ENCODE measurements at regions not wholly inside any gene's neighbourhood (a gene's known extent, or its start where the extent isn't known, plus 50 kb on each side); places are given as distances from the start of the nearest gene placed in this dataset.

- DNase-seq (ENCODE audit: low spot score in 2 of 2) (no peak), FAIRE-seq (no peak)
These were observed 652.4 kb downstream of the PLPP3 start for GRCh38 chr1:55926906-55927471.

DNA sequence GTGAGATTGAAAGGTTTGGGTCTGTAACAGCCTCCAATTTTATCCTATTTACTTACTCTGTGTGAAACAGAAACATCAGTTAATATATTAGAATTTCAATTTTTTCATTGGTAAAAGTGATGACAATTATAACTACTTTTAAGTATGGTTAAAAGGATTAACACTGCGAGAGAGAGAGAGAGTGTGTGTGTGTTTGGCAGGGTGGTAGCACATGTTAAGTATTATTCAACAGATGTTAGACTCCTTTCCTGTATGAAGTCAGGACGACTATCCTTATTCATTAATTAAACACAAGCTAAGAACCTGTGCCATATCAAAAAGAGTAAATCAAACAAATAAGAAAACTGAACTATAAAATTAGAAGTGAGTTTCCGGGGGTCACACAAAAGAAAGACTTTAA lies 662.5 kb downstream of the PLPP3 start:
- FAIRE-seq: no peak
- DNase-seq (ENCODE audit: low spot score in 2 of 2): no peak

GRCh38 chr1:55916481-55916880 lies 662.9 kb downstream of the PLPP3 start:
- DNase-seq (ENCODE audit: low spot score in 2 of 2): no peak
- FAIRE-seq: no peak

DNA sequence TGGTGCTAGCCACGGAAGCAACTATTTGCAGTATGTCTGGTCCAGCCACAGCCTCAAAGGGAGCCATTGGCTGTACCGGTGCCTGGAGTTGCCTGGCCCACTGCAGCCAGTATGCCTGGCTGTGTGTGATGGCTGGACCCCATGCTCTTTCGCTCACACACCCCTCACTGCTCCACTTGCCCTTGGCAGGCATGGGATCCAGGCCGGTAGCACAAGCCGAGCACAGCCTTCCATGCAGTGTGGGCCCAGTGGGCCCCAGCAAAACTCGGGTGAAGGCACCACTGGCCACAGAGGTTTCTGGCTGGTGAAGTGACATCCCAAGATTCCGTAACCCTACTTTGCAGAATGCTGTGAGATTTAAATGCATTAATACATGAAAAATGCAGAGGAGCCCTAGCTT lies 665.8 kb downstream of the PLPP3 start:
- DNase-seq (ENCODE audit: low spot score in 2 of 2) (no peak), FAIRE-seq (no peak)

GRCh38 chr1:55912438-55912837 lies 666.9 kb downstream of the PLPP3 start:
- FAIRE-seq: no peak
- no peak for DNase-seq (ENCODE audit: low spot score in 2 of 2)

GRCh38 chr1:55904541-55904940 lies 674.8 kb downstream of the PLPP3 start:
- FAIRE-seq: no peak
- DNase-seq (ENCODE audit: low spot score in 2 of 2): no peak

DNA sequence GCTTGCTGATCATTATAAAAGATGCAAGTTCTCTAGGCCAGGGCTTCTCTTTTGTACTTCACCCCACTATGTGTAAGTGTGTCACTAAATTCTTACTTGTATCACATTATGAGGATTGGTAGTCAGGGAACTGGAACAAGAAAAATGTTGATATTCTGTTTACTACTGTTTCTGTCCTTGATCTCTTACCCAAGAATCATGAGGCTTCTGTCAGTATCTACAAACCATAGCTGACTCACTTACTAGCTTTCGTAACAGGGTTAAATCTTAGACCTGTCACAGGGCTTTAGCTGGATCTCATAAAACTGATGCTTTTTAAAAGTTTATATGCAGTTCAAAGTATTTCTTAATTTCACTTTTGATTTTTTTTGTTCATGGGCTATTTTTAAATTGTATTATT lies 681.2 kb downstream of the PLPP3 start:
- no peak for DNase-seq (ENCODE audit: low spot score in 2 of 2)
- FAIRE-seq: no peak

- peak; percentile 76 for FAIRE-seq
These were observed 681.0 kb upstream of the USP24 start for GRCh38 chr1:55896210-55896609.

GRCh38 chr1:55894521-55894920 lies 679.4 kb upstream of the USP24 start:
- DNase-seq (ENCODE audit: low spot score in 2 of 2): no peak
- no peak for FAIRE-seq

More at GRCh38 chr1:55896210-55896609, 681.0 kb upstream of the USP24 start:
- DNase-seq (ENCODE audit: low spot score in 2 of 2): no peak

GRCh38 chr1:55893155-55893554 lies 678.0 kb upstream of the USP24 start:
- FAIRE-seq: no peak
- no peak for DNase-seq (ENCODE audit: low spot score in 2 of 2)

- no peak for FAIRE-seq
- DNase-seq (ENCODE audit: low spot score in 2 of 2): no peak
These were observed 673.6 kb upstream of the USP24 start for GRCh38 chr1:55888685-55889317.

- FAIRE-seq: no peak
- DNase-seq (ENCODE audit: low spot score in 2 of 2): no peak
These were observed 671.9 kb upstream of the USP24 start for GRCh38 chr1:55886856-55887712.

- DNase-seq (ENCODE audit: low spot score in 2 of 2) (no peak), FAIRE-seq (no peak)
These were observed 670.5 kb upstream of the USP24 start for GRCh38 chr1:55885619-55886018.

GRCh38 chr1:55882931-55883330 lies 667.8 kb upstream of the USP24 start:
- FAIRE-seq: no peak

GRCh38 chr1:55879346-55879745 lies 664.2 kb upstream of the USP24 start:
- no peak for DNase-seq (ENCODE audit: low spot score in 2 of 2)

More at GRCh38 chr1:55882931-55883330, 667.8 kb upstream of the USP24 start:
- no peak for DNase-seq (ENCODE audit: low spot score in 2 of 2)

DNA sequence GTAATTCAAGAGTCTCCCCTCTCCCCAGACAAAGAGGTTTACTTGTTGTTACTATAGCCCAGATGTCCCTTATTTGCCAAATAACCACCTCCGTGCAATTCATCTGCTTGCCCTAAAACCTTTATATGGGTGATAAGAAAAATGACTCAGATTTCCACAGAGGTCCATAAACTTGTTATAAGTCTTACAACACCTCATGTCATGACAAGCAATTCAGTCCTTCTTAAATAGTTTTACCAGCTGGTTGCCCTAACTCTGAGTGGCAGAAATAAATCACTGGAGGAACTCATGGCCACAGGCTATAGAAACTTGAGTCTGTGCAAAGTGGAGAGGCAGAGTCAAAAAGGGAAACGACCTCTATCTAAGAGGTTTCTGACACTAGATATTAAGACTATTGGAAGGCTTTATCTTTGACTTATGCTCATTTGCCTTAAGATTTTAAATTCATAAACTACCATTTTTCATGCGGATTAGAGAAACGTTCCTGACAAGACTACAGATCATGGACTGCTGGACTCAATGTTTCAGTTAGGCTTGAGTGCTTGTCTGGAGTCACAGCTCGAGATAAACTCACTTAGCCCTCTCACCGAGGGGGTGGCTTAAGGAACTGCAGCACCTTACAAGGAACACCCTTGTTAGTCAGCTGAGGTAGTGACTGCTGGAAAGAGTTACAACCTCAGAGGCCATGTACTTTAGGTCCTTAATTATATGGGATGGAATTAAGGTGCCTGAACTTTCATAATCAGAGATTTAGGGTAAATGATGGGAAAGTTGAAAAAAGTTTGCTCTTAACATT lies 662.5 kb upstream of the USP24 start:
- FAIRE-seq (no peak), DNase-seq (ENCODE audit: low spot score in 2 of 2) (no peak)

More at GRCh38 chr1:55879346-55879745, 664.2 kb upstream of the USP24 start:
- no peak for FAIRE-seq

DNA sequence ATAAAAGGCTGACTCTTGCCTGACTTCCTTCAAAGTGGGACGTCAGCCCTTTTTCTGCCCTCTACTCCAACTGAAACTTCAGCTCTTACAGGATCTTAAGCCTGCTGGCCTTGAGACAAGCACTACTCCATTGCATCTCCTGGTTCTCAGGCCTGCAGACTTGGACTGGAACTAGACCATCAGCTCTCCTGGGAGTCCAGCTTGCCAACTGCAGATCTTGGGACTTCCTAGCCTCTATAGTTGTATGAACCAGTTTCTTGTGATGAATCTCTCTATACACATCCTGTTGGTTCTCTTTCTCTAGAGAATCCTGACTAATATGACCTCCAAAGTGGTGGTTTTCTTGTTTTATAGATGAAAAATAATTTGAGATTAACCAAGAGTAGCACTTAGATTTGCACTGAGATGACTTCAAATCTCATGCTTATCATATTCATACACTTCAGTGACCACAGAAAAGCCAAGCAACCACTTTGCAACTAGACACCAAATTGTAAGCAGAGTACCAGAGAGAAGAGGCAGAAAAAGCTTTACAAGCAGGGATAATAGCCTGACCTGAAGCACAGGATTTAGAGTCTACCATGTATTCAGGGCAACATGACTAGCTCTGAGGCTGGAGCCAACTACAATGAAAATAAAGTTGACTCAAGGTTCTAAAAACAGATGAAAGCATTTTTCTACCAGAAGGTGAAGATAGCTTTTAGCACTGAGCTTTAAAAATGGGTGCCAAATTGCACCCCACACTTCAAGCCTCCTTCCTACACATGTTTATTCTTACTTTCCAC lies 661.3 kb upstream of the USP24 start:
- DNase-seq (ENCODE audit: low spot score in 2 of 2) (peak in 1 of 2 donors; percentile 5), FAIRE-seq (no peak)

DNA sequence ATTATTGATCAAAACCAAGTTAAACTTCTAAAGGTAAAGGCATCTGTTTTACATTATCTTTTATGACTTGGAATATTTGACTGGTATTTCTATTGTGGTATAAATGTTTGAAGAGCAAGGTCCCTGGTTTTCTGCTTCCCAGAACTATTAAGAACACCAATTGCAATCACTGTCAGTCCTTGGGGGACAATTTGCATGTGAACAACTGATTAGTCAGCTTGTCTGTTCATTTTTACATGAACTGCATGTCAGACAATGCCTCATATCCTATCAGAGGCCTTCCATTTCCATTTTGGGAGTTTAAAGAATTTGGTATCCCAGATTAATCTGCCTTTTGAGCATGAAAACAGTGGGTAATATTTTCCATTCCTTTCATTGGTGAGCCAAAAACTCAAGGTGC lies 654.9 kb upstream of the USP24 start:
- DNase-seq (ENCODE audit: low spot score in 2 of 2) (no peak), FAIRE-seq (no peak)

GRCh38 chr1:55869065-55869464 lies 653.9 kb upstream of the USP24 start:
- no peak for FAIRE-seq
- no peak for DNase-seq (ENCODE audit: low spot score in 2 of 2)

DNA sequence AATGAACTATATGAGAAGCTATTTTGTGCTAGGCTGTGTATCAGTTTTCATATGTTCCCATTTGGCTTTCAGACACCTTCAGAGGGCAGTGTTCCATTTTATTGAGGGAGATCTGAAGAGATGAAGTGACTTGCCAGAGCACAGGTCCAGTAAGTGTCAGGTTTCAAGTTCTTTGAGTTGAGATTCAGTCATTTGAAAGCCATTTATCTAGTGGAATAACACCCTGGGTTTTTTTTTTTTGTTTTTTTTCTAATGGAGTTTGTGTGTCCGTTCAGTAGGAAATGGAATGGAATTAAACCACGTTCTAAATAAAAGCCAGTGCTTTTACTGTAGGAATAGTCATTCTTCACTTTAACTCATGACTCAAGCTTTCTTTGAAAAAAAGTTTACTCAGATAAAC lies 652.9 kb upstream of the USP24 start:
- DNase-seq (ENCODE audit: low spot score in 2 of 2) (no peak), FAIRE-seq (no peak)
